GM12878 (cell line): ENCODE measurements at regions not wholly inside any gene's neighbourhood (a gene's known extent, or its start where the extent isn't known, plus 50 kb on each side); places are given as distances from the start of the nearest gene placed in this dataset.
"Not testable (repeated sequence)": the region's sequence is repeated elsewhere in the genome, so short reads cannot be mapped to it uniquely, and the experiment has no call there.

Experiments
- ATAC-seq: fragments of 200-7000 bp; cut with Tn5 transposase; 3 replicates; pipeline ENCODE4 v1.9.1; 2020; ENCODE audit warnings: mild to moderate bottlenecking, moderate library complexity
- BruUV-seq: library from RNA; stranded (reverse); fragments of 400-500 nt; replicated peaks from 2 replicates; lab custom pipeline; 2021; lab: Mats Ljungman, UMichigan
- CTCF ChIA-PET: fragments of 300-600 bp; sonication (Branson Sonifier 250); formaldehyde crosslinking; extraction: SDS; loops from one replicate; lab custom pipeline; 2021; ENCODE audit warnings: inconsistent platforms; lab: Yijun Ruan, JAX
- POLR2A ChIA-PET: fragments of 350-600 bp; formaldehyde crosslinking; extraction: SDS; loops from one replicate; lab custom pipeline; 2021; ENCODE audit warnings: inconsistent platforms; lab: Charles Lee
- RAD21 ChIA-PET: fragments of 300-600 bp; sonication (Branson Sonifier 250); formaldehyde crosslinking; loops from one replicate; lab custom pipeline; 2023; ENCODE audit warnings: antibody characterized with exemption; ENCODE audit not compliant: unreplicated experiment; lab: Charles Lee
- SMC1A ChIA-PET: fragments of 300-600 bp; sonication (Branson Sonifier 250); formaldehyde crosslinking; loops from one replicate; lab custom pipeline; 2023; ENCODE audit not compliant: unreplicated experiment, uncharacterized antibody; lab: Charles Lee
- DNase-seq: peaks from one replicate; pipeline ENCODE4 v3.0.0-alpha.2; 2011; ENCODE audit warnings: low read depth, low spot score
- FAIRE-seq: peaks from 3 replicates; lab custom pipeline; 2011; peaks lifted over from hg19 to GRCh38; lab: Jason Lieb, UNC
- H2AFZ ChIP-seq: 2 replicates; pipeline ENCODE4 v1.6.0; 2011; ENCODE audit warnings: low read depth, low read length, control low read depth; ENCODE audit not compliant: control insufficient read depth
- H3K27ac ChIP-seq: 2 replicates; pipeline ENCODE4 v1.5.1; 2011; ENCODE audit warnings: control low read depth; ENCODE audit not compliant: control insufficient read depth, insufficient read depth
- H3K27me3 ChIP-seq, 2 experiments: replicated peaks in 1 of 2; 2 replicates each; pipeline versions ENCODE4 v1.6.0 to v1.6.1; 2011; ENCODE audit warnings: low read length in 1 of 2; ENCODE audit not compliant: control insufficient read depth in 2 of 2, insufficient read depth in 2 of 2
- H3K36me3 ChIP-seq, 2 experiments: 2 replicates each; pipeline ENCODE4 v1.5.1; 2011; ENCODE audit warnings: low read length in 1 of 2; ENCODE audit not compliant: control insufficient read depth in 2 of 2, insufficient read depth in 2 of 2
- H3K4me1 ChIP-seq: 2 replicates; pipeline ENCODE4 v1.6.1; 2011; ENCODE audit warnings: mild to moderate bottlenecking, low read length, moderate library complexity, mixed read lengths; ENCODE audit not compliant: control insufficient read depth, insufficient read depth
- H3K4me2 ChIP-seq: 2 replicates; pipeline ENCODE4 v1.6.0; 2011; ENCODE audit warnings: control low read depth; ENCODE audit not compliant: control insufficient read depth, insufficient read depth
- H3K4me3 ChIP-seq: fragments of 200-600 bp; sonication (generic); 2 replicates; pipeline ENCODE4 v1.5.1; 2016
- H3K79me2 ChIP-seq: 2 replicates; pipeline ENCODE4 v1.6.0; 2011; ENCODE audit warnings: low read length; ENCODE audit not compliant: control insufficient read depth, insufficient read depth
- H3K9ac ChIP-seq: 2 replicates; pipeline ENCODE4 v1.8.0; 2011; ENCODE audit warnings: low read length, control low read depth, mixed read lengths; ENCODE audit not compliant: control insufficient read depth, insufficient read depth
- H3K9me3 ChIP-seq: replicated peaks from 3 replicates; pipeline ENCODE4 v1.5.1; 2011; ENCODE audit warnings: mild to moderate bottlenecking, low read length; ENCODE audit not compliant: control insufficient read depth, insufficient read depth
- H4K20me1 ChIP-seq: 2 replicates; pipeline ENCODE4 v1.6.0; 2011; ENCODE audit not compliant: control insufficient read depth, insufficient read depth
- ATF7 ChIP-seq: fragments of 450-650 bp; IDR thresholded peaks from 2 replicates; pipeline ENCODE4 v1.6.1; 2016; ENCODE audit warnings: low read depth, mild to moderate bottlenecking
- BCL3 ChIP-seq: IDR thresholded peaks from 2 replicates; pipeline ENCODE4 v1.6.1; 2011; ENCODE audit warnings: borderline replicate concordance, low read depth, mild to moderate bottlenecking, moderate library complexity, low read length; ENCODE audit not compliant: insufficient read depth, poor library complexity, severe bottlenecking
- CHD2 ChIP-seq: IDR thresholded peaks from 2 replicates; pipeline ENCODE4 v1.6.1; 2011; ENCODE audit warnings: low read depth, low read length, improper control_type of control experiment, borderline replicate concordance
- HCFC1 ChIP-seq: fragments of 150-350 bp; IDR thresholded peaks from 2 replicates; pipeline ENCODE4 v1.6.1; 2014; ENCODE audit warnings: low read length
- NR2F1 ChIP-seq: fragments of 450-650 bp; conservative IDR thresholded peaks from 2 replicates; pipeline ENCODE4 v1.6.1; 2017; ENCODE audit warnings: mild to moderate bottlenecking
- NRF1 ChIP-seq: conservative IDR thresholded peaks from 2 replicates; pipeline ENCODE4 v1.6.1; 2011; ENCODE audit warnings: mild to moderate bottlenecking, low read depth, low read length, improper control_type of control experiment
- RELA ChIP-seq: fragments of 450-650 bp; IDR thresholded peaks from 2 replicates; pipeline ENCODE4 v1.8.0; 2014; ENCODE audit warnings: borderline replicate concordance; ENCODE audit not compliant: partially characterized antibody
- RFX5 ChIP-seq: IDR thresholded peaks from 2 replicates; pipeline ENCODE4 v1.6.1; 2011; ENCODE audit warnings: low read depth, low read length, improper control_type of control experiment
- RUNX3 ChIP-seq: IDR thresholded peaks from 2 replicates; pipeline ENCODE4 v1.6.1; 2012; ENCODE audit warnings: low read length, inconsistent platforms
- SMARCA5 ChIP-seq: fragments of 450-650 bp; IDR thresholded peaks from 2 replicates; pipeline ENCODE4 v1.6.1; 2017; ENCODE audit warnings: mild to moderate bottlenecking
- SMC3 ChIP-seq: IDR thresholded peaks from 2 replicates; pipeline ENCODE4 v1.6.1; 2011; ENCODE audit warnings: low read length, improper control_type of control experiment, borderline replicate concordance
- ZBED1 ChIP-seq: IDR thresholded peaks from 2 replicates; pipeline ENCODE4 v1.6.1; 2016; ENCODE audit warnings: borderline replicate concordance
- ZNF622 ChIP-seq: fragments of 450-650 bp; IDR thresholded peaks from 2 replicates; pipeline ENCODE4 v1.6.1; 2017; ENCODE audit warnings: mild to moderate bottlenecking, inconsistent platforms
- ZZZ3 ChIP-seq: IDR thresholded peaks from 2 replicates; pipeline ENCODE4 v1.6.1; 2011; ENCODE audit warnings: low read depth; ENCODE audit not compliant: control insufficient read depth, insufficient read length
- WGBS: methylation state at CpG from one replicate; pipeline ENCODE4 v1.1.6; 2016; ENCODE audit warnings: low lambda C conversion rate; ENCODE audit not compliant: insufficient replicate concordance, insufficient coverage; ENCODE audit errors: missing lambda C conversion rate; 5-methylcytosine and 5-hydroxymethylcytosine counted together
- in situ Hi-C: fragments of 300-500 bp; cut with MboI; formaldehyde crosslinking; loops from 9 replicates; pipeline ENCODE4 v1.14.3; 2018; ENCODE audit warnings: mixed read lengths
- intact Hi-C: fragments of 100-400 bp; cut with micrococcal nuclease; formaldehyde crosslinking; loops from one replicate; pipeline ENCODE4 v1.14.2; 2022; ENCODE audit not compliant: unreplicated experiment
- TF ChIP-seq, protein P1 (sequence below): fragments of 450-650 bp; IDR thresholded peaks from 2 replicates; pipeline ENCODE4 v1.6.1; 2017; ENCODE audit warnings: mild to moderate bottlenecking, low read depth, inconsistent platforms; ENCODE audit not compliant: poor library complexity, severe bottlenecking

- TF ChIP-seq BCL3 = no peak
- no peak for TF ChIP-seq ZBED1
- TF ChIP-seq ZZZ3 = no peak
- TF ChIP-seq, protein P1, sequence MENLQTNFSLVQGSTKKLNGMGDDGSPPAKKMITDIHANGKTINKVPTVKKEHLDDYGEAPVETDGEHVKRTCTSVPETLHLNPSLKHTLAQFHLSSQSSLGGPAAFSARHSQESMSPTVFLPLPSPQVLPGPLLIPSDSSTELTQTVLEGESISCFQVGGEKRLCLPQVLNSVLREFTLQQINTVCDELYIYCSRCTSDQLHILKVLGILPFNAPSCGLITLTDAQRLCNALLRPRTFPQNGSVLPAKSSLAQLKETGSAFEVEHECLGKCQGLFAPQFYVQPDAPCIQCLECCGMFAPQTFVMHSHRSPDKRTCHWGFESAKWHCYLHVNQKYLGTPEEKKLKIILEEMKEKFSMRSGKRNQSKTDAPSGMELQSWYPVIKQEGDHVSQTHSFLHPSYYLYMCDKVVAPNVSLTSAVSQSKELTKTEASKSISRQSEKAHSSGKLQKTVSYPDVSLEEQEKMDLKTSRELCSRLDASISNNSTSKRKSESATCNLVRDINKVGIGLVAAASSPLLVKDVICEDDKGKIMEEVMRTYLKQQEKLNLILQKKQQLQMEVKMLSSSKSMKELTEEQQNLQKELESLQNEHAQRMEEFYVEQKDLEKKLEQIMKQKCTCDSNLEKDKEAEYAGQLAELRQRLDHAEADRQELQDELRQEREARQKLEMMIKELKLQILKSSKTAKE = no peak
- no peak for TF ChIP-seq RFX5
- TF ChIP-seq CHD2 = no peak
- no peak for TF ChIP-seq RUNX3
- TF ChIP-seq ZNF622 = no peak
- TF ChIP-seq NRF1 = no peak
- no peak for TF ChIP-seq RELA
- no peak for TF ChIP-seq NR2F1
- no peak for TF ChIP-seq HCFC1
- TF ChIP-seq SMARCA5 = no peak
- no peak for TF ChIP-seq ATF7
- TF ChIP-seq SMC3 = no peak
- H3K36me3 ChIP-seq = no peaks in the 10 kb centered on the region
- no peaks in the 10 kb centered on the region for H3K27me3 ChIP-seq
- no peaks in the 10 kb centered on the region for H4K20me1 ChIP-seq
- BruUV-seq = no TSS peak
- no peak overlapping the region for H2AFZ ChIP-seq
- ChIA-PET POLR2A (no interaction called here), SMC1A (no interaction called here), CTCF (no interaction called here), RAD21 (no interaction called here)
- intact Hi-C loops = no loop called here
- FAIRE-seq = no peak
- H3K4me1 ChIP-seq = no peaks in the 10 kb centered on the region
- ATAC-seq = no peak
- H3K27ac ChIP-seq = no peak overlapping the region
- H3K79me2 ChIP-seq = no peaks in the 10 kb centered on the region
- H3K4me2 ChIP-seq = no peak overlapping the region
- no peak for DNase-seq
- H3K9me3 ChIP-seq = no peaks in the 10 kb centered on the region; the same call in 2 of the 3 replicates
- in situ Hi-C loops = loop anchor here (5.0 kb wide), 1 partner anchor 48 kb away; no protein-coding TSS in a partner anchor
- 81% methylated on average over 25 of the region's 25 CpGs for WGBS
- H3K9ac ChIP-seq = no peak overlapping the region
- no peak overlapping the region for H3K4me3 ChIP-seq
Observed at GRCh38 chr15:25989327-25989726, 126.2 kb upstream of the ATP10A start.

DNA sequence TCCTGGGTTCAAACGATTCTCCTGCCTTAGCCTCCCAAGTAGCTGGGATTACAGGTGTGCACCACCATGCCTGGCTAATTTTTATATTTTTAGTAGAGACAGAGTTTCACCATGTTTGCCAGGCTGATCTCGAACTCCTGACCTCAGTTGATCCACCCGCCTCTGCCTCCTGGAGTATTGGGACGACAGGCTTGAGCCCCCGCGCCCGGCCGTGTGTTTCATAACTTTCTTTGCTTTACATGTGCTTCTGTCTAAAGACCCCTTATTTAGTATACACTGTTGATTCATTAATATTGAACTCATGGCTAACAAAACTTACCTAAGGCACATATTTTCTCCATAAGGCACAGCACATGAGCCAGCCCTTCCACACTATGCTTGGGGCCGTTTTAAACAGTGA is 125.6 kb upstream of the ATP10A start:
- H3K9me3 ChIP-seq, SMC1A ChIA-PET, H2AFZ ChIP-seq, H3K27me3 ChIP-seq, H3K4me3 ChIP-seq, RAD21 ChIA-PET, POLR2A ChIA-PET, CTCF ChIA-PET, H3K4me2 ChIP-seq, H3K36me3 ChIP-seq, FAIRE-seq, H3K79me2 ChIP-seq, H3K4me1 ChIP-seq, H4K20me1 ChIP-seq, H3K9ac ChIP-seq, H3K27ac ChIP-seq, ATAC-seq, DNase-seq, intact Hi-C loops, BruUV-seq: not testable (repeated sequence)
- in situ Hi-C loops = loop anchor here (5.0 kb wide), 1 partner anchor 49 kb away; no protein-coding TSS in a partner anchor
- 56% methylated on average over 9 of the region's 9 CpGs for WGBS
